HT-29 (cell line): ENCODE measurements at regions not wholly inside any gene's neighbourhood (a gene's known extent, or its start where the extent isn't known, plus 50 kb on each side); places are given as distances from the start of the nearest gene placed in this dataset.
"Not testable (repeated sequence)": the region's sequence is repeated elsewhere in the genome, so short reads cannot be mapped to it uniquely, and the experiment has no call there.

Experiments used
- DNase-seq: peaks from one replicate; pipeline ENCODE4 v3.0.0-alpha.2; 2015; ENCODE audit warnings: low spot score

- no peak for DNase-seq
Observed at GRCh38 chr15:70376031-70376928, 278.6 kb upstream of the TLE3 start.

GRCh38 chr15:70375586-70375985 lies 277.9 kb upstream of the TLE3 start:
- DNase-seq = no peak

- peak; percentile 58 for DNase-seq
Observed at GRCh38 chr15:70375006-70375431, 277.3 kb upstream of the TLE3 start.

- DNase-seq = no peak
Observed at GRCh38 chr15:70374096-70374495, 276.4 kb upstream of the TLE3 start.

GRCh38 chr15:70373439-70373838 lies 275.7 kb upstream of the TLE3 start:
- DNase-seq = not testable (repeated sequence)

- not testable (repeated sequence) for DNase-seq
Observed at GRCh38 chr15:70367913-70368705, 270.4 kb upstream of the TLE3 start.

GRCh38 chr15:70364023-70364422 lies 266.3 kb upstream of the TLE3 start:
- not testable (repeated sequence) for DNase-seq

GRCh38 chr15:70362886-70363285 lies 265.2 kb upstream of the TLE3 start:
- peak; percentile 73 for DNase-seq

GRCh38 chr15:70362350-70362749 lies 264.6 kb upstream of the TLE3 start:
- no peak for DNase-seq

GRCh38 chr15:70361891-70362290 lies 264.2 kb upstream of the TLE3 start:
- no peak for DNase-seq

- no peak for DNase-seq
Observed at GRCh38 chr15:70361106-70361505, 263.4 kb upstream of the TLE3 start.

GRCh38 chr15:70358871-70359647 lies 261.3 kb upstream of the TLE3 start:
- DNase-seq = no peak

- DNase-seq = no peak
Observed at GRCh38 chr15:70358011-70358819, 260.5 kb upstream of the TLE3 start.

- DNase-seq = no peak
Observed at GRCh38 chr15:70357453-70357852, 259.7 kb upstream of the TLE3 start.

GRCh38 chr15:70356919-70357318 lies 259.2 kb upstream of the TLE3 start:
- DNase-seq = no peak

GRCh38 chr15:70356062-70356860 lies 258.5 kb upstream of the TLE3 start:
- DNase-seq = no peak

- peak; percentile 33 for DNase-seq
Observed at GRCh38 chr15:70355275-70355795, 257.6 kb upstream of the TLE3 start.

- no peak for DNase-seq
Observed at GRCh38 chr15:70354346-70354905, 256.7 kb upstream of the TLE3 start.

- no peak for DNase-seq
Observed at GRCh38 chr15:70353606-70354345, 256.1 kb upstream of the TLE3 start.
